PC-9 (cell line): ENCODE measurements at regions not wholly inside any gene's neighbourhood (a gene's known extent, or its start where the extent isn't known, plus 50 kb on each side); places are given as distances from the start of the nearest gene placed in this dataset.
"Not testable (repeated sequence)": the region's sequence is repeated elsewhere in the genome, so short reads cannot be mapped to it uniquely, and the experiment has no call there.

ENCODE experiments used
- BruUV-seq: library from RNA; stranded (reverse); fragments of 400-500 nt; replicated peaks from 2 replicates; lab custom pipeline; 2021; lab: Mats Ljungman, UMichigan
- CTCF ChIA-PET: fragments of 300-600 bp; sonication (Branson Sonifier 250); formaldehyde crosslinking; loops from one replicate; lab custom pipeline; 2022; ENCODE audit warnings: antibody characterized with exemption; lab: Charles Lee
- POLR2A ChIA-PET: fragments of 300-600 bp; sonication (Branson Sonifier 250); formaldehyde crosslinking; loops from one replicate; lab custom pipeline; 2022; ENCODE audit warnings: antibody characterized with exemption; ENCODE audit not compliant: unreplicated experiment; lab: Charles Lee
- DNase-seq, 2 experiments: peaks; one replicate each; pipeline versions ENCODE4 v3.0.0 to v3.0.0-alpha.2; 2015 to 2022; ENCODE audit warnings: mixed read lengths in 1 of 2
- H2AFZ ChIP-seq: fragments of 200-600 bp; sonication (generic); 2 replicates; pipeline ENCODE4 v1.8.1; 2017; ENCODE audit warnings: antibody characterized with exemption
- H3F3A ChIP-seq: fragments of 200-600 bp; sonication (generic); 2 replicates; pipeline ENCODE4 v1.8.1; 2017; ENCODE audit warnings: antibody characterized with exemption, mild to moderate bottlenecking, low read depth; ENCODE audit not compliant: insufficient read depth
- H3K27ac ChIP-seq: fragments of 200-600 bp; sonication (generic); 2 replicates; pipeline ENCODE4 v1.6.1; 2016; ENCODE audit warnings: mixed run types
- H3K27me3 ChIP-seq: fragments of 200-600 bp; sonication (generic); 2 replicates; pipeline ENCODE4 v1.6.1; 2016; ENCODE audit warnings: low read depth, mixed run types; ENCODE audit not compliant: insufficient read depth
- H3K36me3 ChIP-seq: fragments of 200-600 bp; sonication (generic); 2 replicates; pipeline ENCODE4 v1.6.1; 2016; ENCODE audit warnings: low read depth, mixed run types
- H3K4me1 ChIP-seq: fragments of 200-600 bp; sonication (generic); replicated peaks from 2 replicates; pipeline ENCODE4 v1.6.1; 2016; ENCODE audit warnings: mixed run types; ENCODE audit not compliant: insufficient read depth
- H3K4me2 ChIP-seq: fragments of 200-600 bp; sonication (generic); 2 replicates; pipeline ENCODE4 v1.6.1; 2017; ENCODE audit warnings: mixed run types
- H3K4me3 ChIP-seq: fragments of 200-600 bp; sonication (generic); 2 replicates; pipeline ENCODE4 v1.6.1; 2016; ENCODE audit warnings: mixed run types
- H3K79me2 ChIP-seq: fragments of 200-600 bp; sonication (generic); 2 replicates; pipeline ENCODE4 v1.6.1; 2017; ENCODE audit warnings: low read depth, mixed run types
- H3K9me2 ChIP-seq: fragments of 200-600 bp; sonication (generic); 2 replicates; pipeline ENCODE4 v1.8.1; 2017; ENCODE audit warnings: mild to moderate bottlenecking; ENCODE audit not compliant: insufficient read depth
- H3K9me3 ChIP-seq: fragments of 200-600 bp; sonication (generic); 2 replicates; pipeline ENCODE4 v1.8.1; 2016; ENCODE audit warnings: low read depth; ENCODE audit not compliant: insufficient read depth
- H4K20me1 ChIP-seq: fragments of 200-600 bp; sonication (generic); 2 replicates; pipeline ENCODE4 v1.8.1; 2017; ENCODE audit not compliant: insufficient read depth
- EZH2 ChIP-seq: fragments of 200-600 bp; sonication (generic); IDR thresholded peaks from 2 replicates; pipeline ENCODE4 v1.8.0; 2017; ENCODE audit warnings: antibody characterized with exemption, low read depth
- intact Hi-C: fragments of 100-400 bp; cut with micrococcal nuclease; formaldehyde crosslinking; loops from one replicate; pipeline ENCODE4 v1.10.0; 2022; ENCODE audit not compliant: unreplicated experiment
- TF ChIP-seq, protein P1 (sequence below): fragments of 200-600 bp; sonication (generic); conservative IDR thresholded peaks from 2 replicates; pipeline ENCODE4 v1.6.1; 2017; ENCODE audit warnings: mixed run types, antibody characterized with exemption, mild to moderate bottlenecking, moderate library complexity

DNA sequence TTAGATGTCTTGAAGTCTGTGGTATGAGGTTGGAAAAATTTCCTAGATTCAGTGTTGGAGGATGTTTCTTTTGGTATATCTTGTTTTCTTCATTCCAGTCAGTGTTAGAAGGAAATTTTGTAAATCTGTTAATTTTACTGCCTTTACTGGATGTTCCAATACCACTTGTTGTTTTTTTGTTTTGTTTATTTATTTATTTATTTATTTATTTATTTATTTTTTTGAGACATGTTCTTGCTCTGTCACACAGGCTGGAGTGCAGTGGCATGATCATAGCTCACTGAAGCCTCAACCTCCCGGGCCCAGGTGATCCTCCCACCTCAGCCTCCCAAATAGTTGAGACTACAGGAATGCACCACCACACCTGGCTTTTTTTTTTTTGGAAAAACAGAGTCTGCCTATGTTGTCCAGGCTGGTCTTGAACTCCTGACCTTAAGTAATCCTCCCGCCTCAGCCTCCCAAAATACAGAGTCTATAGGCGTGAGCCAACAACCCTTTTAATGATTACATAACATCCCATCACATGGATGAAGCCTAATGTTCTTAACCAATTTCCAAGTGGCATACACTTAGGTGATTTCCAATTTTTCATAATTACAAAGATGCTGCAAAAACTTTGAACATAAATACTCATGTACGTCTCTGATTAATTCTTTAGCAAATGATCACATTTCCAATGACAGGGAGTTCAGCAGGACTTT is 52.8 kb upstream of the WAC start:
- H3K36me3 ChIP-seq: no peaks in the 10 kb centered on the region
- intact Hi-C loops: no loop called here
- no peaks in the 10 kb centered on the region for H3F3A ChIP-seq
- H3K79me2 ChIP-seq: no peaks in the 10 kb centered on the region
- no peak overlapping the region for H3K4me3 ChIP-seq
- POLR2A ChIA-PET: no interaction called here
- no peak overlapping the region for H3K27ac ChIP-seq
- no peaks in the 10 kb centered on the region for H3K9me2 ChIP-seq
- H4K20me1 ChIP-seq: no peaks in the 10 kb centered on the region
- H3K9me3 ChIP-seq: no peaks in the 10 kb centered on the region
- no peaks in the 10 kb centered on the region for H3K27me3 ChIP-seq
- CTCF ChIA-PET: no interaction called here
- no peak overlapping the region for H2AFZ ChIP-seq
- no peak for DNase-seq
- no peaks in the 10 kb centered on the region for H3K4me1 ChIP-seq
- BruUV-seq: no TSS peak
- H3K4me2 ChIP-seq: no peak overlapping the region
- TF ChIP-seq, protein P1, sequence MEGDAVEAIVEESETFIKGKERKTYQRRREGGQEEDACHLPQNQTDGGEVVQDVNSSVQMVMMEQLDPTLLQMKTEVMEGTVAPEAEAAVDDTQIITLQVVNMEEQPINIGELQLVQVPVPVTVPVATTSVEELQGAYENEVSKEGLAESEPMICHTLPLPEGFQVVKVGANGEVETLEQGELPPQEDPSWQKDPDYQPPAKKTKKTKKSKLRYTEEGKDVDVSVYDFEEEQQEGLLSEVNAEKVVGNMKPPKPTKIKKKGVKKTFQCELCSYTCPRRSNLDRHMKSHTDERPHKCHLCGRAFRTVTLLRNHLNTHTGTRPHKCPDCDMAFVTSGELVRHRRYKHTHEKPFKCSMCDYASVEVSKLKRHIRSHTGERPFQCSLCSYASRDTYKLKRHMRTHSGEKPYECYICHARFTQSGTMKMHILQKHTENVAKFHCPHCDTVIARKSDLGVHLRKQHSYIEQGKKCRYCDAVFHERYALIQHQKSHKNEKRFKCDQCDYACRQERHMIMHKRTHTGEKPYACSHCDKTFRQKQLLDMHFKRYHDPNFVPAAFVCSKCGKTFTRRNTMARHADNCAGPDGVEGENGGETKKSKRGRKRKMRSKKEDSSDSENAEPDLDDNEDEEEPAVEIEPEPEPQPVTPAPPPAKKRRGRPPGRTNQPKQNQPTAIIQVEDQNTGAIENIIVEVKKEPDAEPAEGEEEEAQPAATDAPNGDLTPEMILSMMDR: no peak
- no peak for TF ChIP-seq EZH2

DNA sequence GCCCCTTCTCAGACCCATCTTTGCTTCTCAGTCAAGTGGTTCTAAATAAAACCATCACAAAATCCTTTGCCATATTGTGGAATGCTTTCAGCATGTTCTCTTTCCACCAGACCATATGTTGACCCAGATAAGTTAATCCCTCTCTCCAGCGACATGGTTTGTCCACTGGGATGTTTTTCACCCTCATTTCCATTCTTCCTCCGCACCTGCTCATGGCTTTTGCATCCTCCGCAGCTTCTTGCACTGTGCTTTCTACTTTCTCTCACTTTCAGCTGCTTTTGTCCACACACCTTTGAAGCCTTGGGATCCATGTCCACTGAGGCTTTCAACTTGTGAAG is 52.3 kb upstream of the WAC start:
- POLR2A ChIA-PET: no interaction called here
- Histone ChIP-seq H3K36me3 (no peaks in the 10 kb centered on the region), H3K9me3 (no peaks in the 10 kb centered on the region), H3K79me2 (no peaks in the 10 kb centered on the region), H3K27ac (no peak overlapping the region), H3K4me1 (no peaks in the 10 kb centered on the region), H3K9me2 (no peaks in the 10 kb centered on the region), H3K4me2 (no peak overlapping the region), H2AFZ (no peak overlapping the region), H3F3A (no peaks in the 10 kb centered on the region), H3K27me3 (no peaks in the 10 kb centered on the region), H4K20me1 (no peaks in the 10 kb centered on the region), H3K4me3 (no peak overlapping the region)
- BruUV-seq: no TSS peak
- CTCF ChIA-PET: no interaction called here
- intact Hi-C loops: no loop called here
- TF ChIP-seq, protein P1: no peak
- TF ChIP-seq EZH2: no peak
- no peak for DNase-seq

DNA sequence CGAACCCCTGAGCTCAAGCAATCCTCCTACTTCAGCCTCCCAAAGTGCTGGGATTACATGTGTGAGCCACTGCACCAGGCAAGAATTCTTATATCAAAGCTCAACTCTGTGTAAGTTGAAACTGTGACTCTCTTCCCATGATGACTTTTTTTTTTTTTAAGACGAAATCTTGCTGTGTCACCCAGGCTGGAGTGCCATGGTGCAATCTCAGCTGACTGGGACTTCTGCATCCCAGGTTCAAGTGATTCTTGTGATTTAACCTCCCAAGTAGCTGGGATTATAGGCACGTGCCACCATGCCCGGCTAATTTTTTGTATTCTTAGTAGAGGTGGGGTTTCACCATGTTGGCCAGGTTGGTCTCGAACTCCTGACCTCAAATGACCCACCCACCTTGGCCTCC is 51.6 kb upstream of the WAC start:
- CTCF ChIA-PET, BruUV-seq, H3K27me3 ChIP-seq, H4K20me1 ChIP-seq, DNase-seq, POLR2A ChIA-PET, H3K4me2 ChIP-seq, H3K9me2 ChIP-seq, H3K4me3 ChIP-seq, H3F3A ChIP-seq, H3K79me2 ChIP-seq, H3K27ac ChIP-seq, H3K4me1 ChIP-seq, H3K36me3 ChIP-seq, H3K9me3 ChIP-seq, intact Hi-C loops, H2AFZ ChIP-seq: not testable (repeated sequence)

- CTCF ChIA-PET: no interaction called here
- Histone ChIP-seq H3K79me2 (no peaks in the 10 kb centered on the region), H3K36me3 (no peaks in the 10 kb centered on the region), H2AFZ (no peak overlapping the region), H4K20me1 (no peaks in the 10 kb centered on the region), H3K27ac (no peak overlapping the region), H3K9me3 (no peaks in the 10 kb centered on the region), H3K4me2 (no peak overlapping the region), H3F3A (no peaks in the 10 kb centered on the region), H3K4me3 (no peak overlapping the region), H3K9me2 (no peaks in the 10 kb centered on the region), H3K27me3 (no peaks in the 10 kb centered on the region), H3K4me1 (no peaks in the 10 kb centered on the region)
- no peak for TF ChIP-seq EZH2
- TF ChIP-seq, protein P1: no peak
- POLR2A ChIA-PET: interaction anchor here (0.7 kb wide), 1 partner anchor 754 kb away, joined by 3 read pairs; no protein-coding TSS in a partner anchor
- no peak for DNase-seq
- BruUV-seq: no TSS peak
- intact Hi-C loops: no loop called here
Observed at GRCh38 chr10:28481968-28482367, 51.0 kb upstream of the WAC start.
